GM12878 (cell line): ENCODE measurements at regions not wholly inside any gene's neighbourhood (a gene's known extent, or its start where the extent isn't known, plus 50 kb on each side); places are given as distances from the start of the nearest gene placed in this dataset.

Experiments
- ATAC-seq: fragments of 200-7000 bp; cut with Tn5 transposase; 3 replicates; pipeline ENCODE4 v1.9.1; 2020; ENCODE audit warnings: mild to moderate bottlenecking, moderate library complexity
- BruUV-seq: library from RNA; stranded (reverse); fragments of 400-500 nt; replicated peaks from 2 replicates; lab custom pipeline; 2021; lab: Mats Ljungman, UMichigan
- CTCF ChIA-PET: fragments of 300-600 bp; sonication (Branson Sonifier 250); formaldehyde crosslinking; extraction: SDS; loops from one replicate; lab custom pipeline; 2021; ENCODE audit warnings: inconsistent platforms; lab: Yijun Ruan, JAX
- POLR2A ChIA-PET: fragments of 350-600 bp; formaldehyde crosslinking; extraction: SDS; loops from one replicate; lab custom pipeline; 2021; ENCODE audit warnings: inconsistent platforms; lab: Charles Lee
- RAD21 ChIA-PET: fragments of 300-600 bp; sonication (Branson Sonifier 250); formaldehyde crosslinking; loops from one replicate; lab custom pipeline; 2023; ENCODE audit warnings: antibody characterized with exemption; ENCODE audit not compliant: unreplicated experiment; lab: Charles Lee
- SMC1A ChIA-PET: fragments of 300-600 bp; sonication (Branson Sonifier 250); formaldehyde crosslinking; loops from one replicate; lab custom pipeline; 2023; ENCODE audit not compliant: unreplicated experiment, uncharacterized antibody; lab: Charles Lee
- DNase-seq: peaks from one replicate; pipeline ENCODE4 v3.0.0-alpha.2; 2011; ENCODE audit warnings: low read depth, low spot score
- FAIRE-seq: peaks from 3 replicates; lab custom pipeline; 2011; peaks lifted over from hg19 to GRCh38; lab: Jason Lieb, UNC
- H2AFZ ChIP-seq: 2 replicates; pipeline ENCODE4 v1.6.0; 2011; ENCODE audit warnings: low read depth, low read length, control low read depth; ENCODE audit not compliant: control insufficient read depth
- H3K27ac ChIP-seq: 2 replicates; pipeline ENCODE4 v1.5.1; 2011; ENCODE audit warnings: control low read depth; ENCODE audit not compliant: control insufficient read depth, insufficient read depth
- H3K27me3 ChIP-seq, 2 experiments: replicated peaks in 1 of 2; 2 replicates each; pipeline versions ENCODE4 v1.6.0 to v1.6.1; 2011; ENCODE audit warnings: low read length in 1 of 2; ENCODE audit not compliant: control insufficient read depth in 2 of 2, insufficient read depth in 2 of 2
- H3K36me3 ChIP-seq, 2 experiments: 2 replicates each; pipeline ENCODE4 v1.5.1; 2011; ENCODE audit warnings: low read length in 1 of 2; ENCODE audit not compliant: control insufficient read depth in 2 of 2, insufficient read depth in 2 of 2
- H3K4me1 ChIP-seq: 2 replicates; pipeline ENCODE4 v1.6.1; 2011; ENCODE audit warnings: mild to moderate bottlenecking, low read length, moderate library complexity, mixed read lengths; ENCODE audit not compliant: control insufficient read depth, insufficient read depth
- H3K4me2 ChIP-seq: 2 replicates; pipeline ENCODE4 v1.6.0; 2011; ENCODE audit warnings: control low read depth; ENCODE audit not compliant: control insufficient read depth, insufficient read depth
- H3K4me3 ChIP-seq: fragments of 200-600 bp; sonication (generic); 2 replicates; pipeline ENCODE4 v1.5.1; 2016
- H3K79me2 ChIP-seq: 2 replicates; pipeline ENCODE4 v1.6.0; 2011; ENCODE audit warnings: low read length; ENCODE audit not compliant: control insufficient read depth, insufficient read depth
- H3K9ac ChIP-seq: 2 replicates; pipeline ENCODE4 v1.8.0; 2011; ENCODE audit warnings: low read length, control low read depth, mixed read lengths; ENCODE audit not compliant: control insufficient read depth, insufficient read depth
- H3K9me3 ChIP-seq: replicated peaks from 3 replicates; pipeline ENCODE4 v1.5.1; 2011; ENCODE audit warnings: mild to moderate bottlenecking, low read length; ENCODE audit not compliant: control insufficient read depth, insufficient read depth
- H4K20me1 ChIP-seq: 2 replicates; pipeline ENCODE4 v1.6.0; 2011; ENCODE audit not compliant: control insufficient read depth, insufficient read depth
- BMI1 ChIP-seq: fragments of 450-650 bp; IDR thresholded peaks from 2 replicates; pipeline ENCODE4 v1.6.1; 2016; ENCODE audit warnings: mild to moderate bottlenecking, moderate library complexity, borderline replicate concordance
- CEBPB ChIP-seq, 2 experiments: fragments of 150-350 bp in 1 of 2; IDR thresholded peaks; 2 replicates each; pipeline ENCODE4 v1.6.1; 2012 to 2014; ENCODE audit warnings: low read depth in 2 of 2, low read length in 2 of 2, borderline replicate concordance in 1 of 2, inconsistent platforms in 1 of 2
- EED ChIP-seq: sonication (generic); IDR thresholded peaks from 2 replicates; pipeline ENCODE4 v1.6.1; 2016; ENCODE audit warnings: antibody characterized with exemption, low read depth
- MEF2A ChIP-seq: IDR thresholded peaks from 2 replicates; pipeline ENCODE4 v1.6.1; 2011; ENCODE audit warnings: low read depth, mild to moderate bottlenecking, low read length, moderate library complexity; ENCODE audit not compliant: insufficient read depth
- PAX5 ChIP-seq: IDR thresholded peaks from 2 replicates; pipeline ENCODE4 v1.6.1; 2011; ENCODE audit warnings: low read depth, low read length, borderline replicate concordance
- SMARCA5 ChIP-seq: fragments of 450-650 bp; IDR thresholded peaks from 2 replicates; pipeline ENCODE4 v1.6.1; 2017; ENCODE audit warnings: mild to moderate bottlenecking
- SMC3 ChIP-seq: IDR thresholded peaks from 2 replicates; pipeline ENCODE4 v1.6.1; 2011; ENCODE audit warnings: low read length, improper control_type of control experiment, borderline replicate concordance
- SP1 ChIP-seq: IDR thresholded peaks from one replicate; pipeline ENCODE4 v1.6.1; 2011; ENCODE audit warnings: low read depth, low read length
- SPI1 ChIP-seq: IDR thresholded peaks from 2 replicates; pipeline ENCODE4 v1.6.1; 2011; ENCODE audit warnings: low read depth, mild to moderate bottlenecking, low read length, moderate library complexity, borderline replicate concordance; ENCODE audit not compliant: insufficient read depth
- SREBF1 ChIP-seq: IDR thresholded peaks from 2 replicates; pipeline ENCODE4 v1.6.1; 2012; ENCODE audit warnings: mild to moderate bottlenecking, low read length
- ZZZ3 ChIP-seq: IDR thresholded peaks from 2 replicates; pipeline ENCODE4 v1.6.1; 2011; ENCODE audit warnings: low read depth; ENCODE audit not compliant: control insufficient read depth, insufficient read length
- WGBS: methylation state at CpG from one replicate; pipeline ENCODE4 v1.1.6; 2016; ENCODE audit warnings: low lambda C conversion rate; ENCODE audit not compliant: insufficient replicate concordance, insufficient coverage; ENCODE audit errors: missing lambda C conversion rate; 5-methylcytosine and 5-hydroxymethylcytosine counted together
- in situ Hi-C: fragments of 300-500 bp; cut with MboI; formaldehyde crosslinking; loops from 9 replicates; pipeline ENCODE4 v1.14.3; 2018; ENCODE audit warnings: mixed read lengths
- intact Hi-C: fragments of 100-400 bp; cut with micrococcal nuclease; formaldehyde crosslinking; loops from one replicate; pipeline ENCODE4 v1.14.2; 2022; ENCODE audit not compliant: unreplicated experiment
- TF ChIP-seq, protein P1 (sequence below): IDR thresholded peaks from 2 replicates; pipeline ENCODE4 v1.6.1; 2011; ENCODE audit warnings: borderline replicate concordance, low read depth, mild to moderate bottlenecking, moderate library complexity, mixed read lengths, low read length; ENCODE audit not compliant: insufficient read depth; ENCODE audit errors: extremely low read length
- TF ChIP-seq, protein P2 (sequence below): IDR thresholded peaks from 2 replicates; pipeline ENCODE4 v1.6.1; 2012; ENCODE audit warnings: low read length, inconsistent platforms
- TF ChIP-seq, protein P3 (sequence below): IDR thresholded peaks from 2 replicates; pipeline ENCODE4 v1.6.1; 2012; ENCODE audit warnings: low read depth, low read length, improper control_type of control experiment

DNA sequence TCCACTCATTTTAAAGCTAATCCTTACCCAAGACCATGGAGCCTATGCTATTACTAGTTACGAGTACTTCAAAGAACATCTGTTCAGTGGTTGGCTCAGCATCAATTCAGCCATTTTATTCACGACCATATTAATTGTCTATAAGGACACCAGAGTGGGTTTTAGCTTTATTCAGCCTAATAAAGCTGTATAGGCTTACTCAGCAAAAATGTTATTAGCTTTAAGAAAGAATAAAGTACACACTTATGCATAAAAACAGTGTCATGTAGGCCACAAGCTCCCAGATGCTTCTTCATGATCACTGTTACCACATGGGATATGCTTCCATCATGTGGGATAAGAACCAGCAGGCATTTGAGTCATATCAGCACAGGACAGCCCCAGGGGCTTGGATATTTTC is 87.4 kb upstream of the GPR149 start (continued):
- TF ChIP-seq, protein P1, sequence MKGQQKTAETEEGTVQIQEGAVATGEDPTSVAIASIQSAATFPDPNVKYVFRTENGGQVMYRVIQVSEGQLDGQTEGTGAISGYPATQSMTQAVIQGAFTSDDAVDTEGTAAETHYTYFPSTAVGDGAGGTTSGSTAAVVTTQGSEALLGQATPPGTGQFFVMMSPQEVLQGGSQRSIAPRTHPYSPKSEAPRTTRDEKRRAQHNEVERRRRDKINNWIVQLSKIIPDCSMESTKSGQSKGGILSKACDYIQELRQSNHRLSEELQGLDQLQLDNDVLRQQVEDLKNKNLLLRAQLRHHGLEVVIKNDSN = no peak
- no peak for TF ChIP-seq SPI1
- no peak for TF ChIP-seq BMI1
- TF ChIP-seq, all 136 proteins: peak for 0

DNA sequence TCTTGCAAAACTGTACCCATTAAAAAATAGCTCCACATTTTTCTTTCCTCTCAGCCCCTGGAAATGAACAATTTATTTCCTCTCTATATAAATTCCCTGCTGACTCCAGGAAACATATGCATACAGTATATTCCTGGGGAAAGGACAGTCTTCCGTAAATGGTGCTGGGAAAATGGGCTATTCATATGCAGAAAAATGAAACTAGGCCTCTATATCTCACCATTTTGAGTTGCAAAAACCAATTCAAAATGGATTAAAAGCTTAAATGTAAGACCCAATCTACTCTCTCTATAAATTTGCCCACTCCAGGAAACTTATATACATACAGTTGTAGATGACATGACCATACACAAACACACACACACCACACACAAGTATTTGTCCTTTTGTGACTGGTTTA is 85.9 kb upstream of the GPR149 start:
- WGBS = 56% methylated on average over 1 of the region's 1 CpG
- RAD21 ChIA-PET = no interaction called here
- Histone ChIP-seq H3K4me2 (no peak overlapping the region), H4K20me1 (no peaks in the 10 kb centered on the region), H2AFZ (no peak overlapping the region), H3K4me1 (no peaks in the 10 kb centered on the region), H3K4me3 (no peak overlapping the region), H3K27me3 (no peaks in the 10 kb centered on the region), H3K9ac (no peak overlapping the region), H3K36me3 (no peaks in the 10 kb centered on the region), H3K79me2 (no peaks in the 10 kb centered on the region), H3K27ac (no peak overlapping the region), H3K9me3 (no peaks in the 10 kb centered on the region)
- BruUV-seq = no TSS peak
- intact Hi-C loops = no loop called here
- in situ Hi-C loops = no loop called here
- POLR2A ChIA-PET = no interaction called here
- CTCF ChIA-PET = no interaction called here
- TF ChIP-seq SREBF1 (no peak), SMARCA5 (no peak), SP1 (no peak), PAX5 (no peak), EED (no peak), MEF2A (no peak), SMC3 (no peak), ZZZ3 (no peak), CEBPB (IDR thresholded peaks at IDR 0.05; ENCODE audit: borderline replicate concordance in 1 of 2, low read depth in 2 of 2, low read length in 2 of 2) (no peak)
- TF ChIP-seq, protein P2, sequence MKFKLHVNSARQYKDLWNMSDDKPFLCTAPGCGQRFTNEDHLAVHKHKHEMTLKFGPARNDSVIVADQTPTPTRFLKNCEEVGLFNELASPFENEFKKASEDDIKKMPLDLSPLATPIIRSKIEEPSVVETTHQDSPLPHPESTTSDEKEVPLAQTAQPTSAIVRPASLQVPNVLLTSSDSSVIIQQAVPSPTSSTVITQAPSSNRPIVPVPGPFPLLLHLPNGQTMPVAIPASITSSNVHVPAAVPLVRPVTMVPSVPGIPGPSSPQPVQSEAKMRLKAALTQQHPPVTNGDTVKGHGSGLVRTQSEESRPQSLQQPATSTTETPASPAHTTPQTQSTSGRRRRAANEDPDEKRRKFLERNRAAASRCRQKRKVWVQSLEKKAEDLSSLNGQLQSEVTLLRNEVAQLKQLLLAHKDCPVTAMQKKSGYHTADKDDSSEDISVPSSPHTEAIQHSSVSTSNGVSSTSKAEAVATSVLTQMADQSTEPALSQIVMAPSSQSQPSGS = no peak
- TF ChIP-seq, protein P3, sequence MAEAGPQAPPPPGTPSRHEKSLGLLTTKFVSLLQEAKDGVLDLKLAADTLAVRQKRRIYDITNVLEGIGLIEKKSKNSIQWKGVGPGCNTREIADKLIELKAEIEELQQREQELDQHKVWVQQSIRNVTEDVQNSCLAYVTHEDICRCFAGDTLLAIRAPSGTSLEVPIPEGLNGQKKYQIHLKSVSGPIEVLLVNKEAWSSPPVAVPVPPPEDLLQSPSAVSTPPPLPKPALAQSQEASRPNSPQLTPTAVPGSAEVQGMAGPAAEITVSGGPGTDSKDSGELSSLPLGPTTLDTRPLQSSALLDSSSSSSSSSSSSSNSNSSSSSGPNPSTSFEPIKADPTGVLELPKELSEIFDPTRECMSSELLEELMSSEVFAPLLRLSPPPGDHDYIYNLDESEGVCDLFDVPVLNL = no peak
- no peak for FAIRE-seq
- no peak for DNase-seq
- SMC1A ChIA-PET = no interaction called here
- no peak for ATAC-seq
